ENCODE measurements at regions not wholly inside any gene's neighbourhood (a gene's known extent, or its start where the extent isn't known, plus 50 kb on each side); places are given as distances from the start of the nearest gene placed in this dataset.

- H3K9me3 ChIP-seq: no peaks in the 10 kb centered on the region
- intact Hi-C loops (cut with micrococcal nuclease; ENCODE audit: unreplicated experiment): no loop called here
- H3K4me3 Mint-ChIP-seq (ENCODE audit: unreplicated experiment): no peak overlapping the region
- no peak for DNase-seq
- H3K4me1 Mint-ChIP-seq (ENCODE audit: low read depth, unreplicated experiment): no peaks in the 10 kb centered on the region
- H3K27me3 ChIP-seq (replicated peaks; ENCODE audit: control insufficient read depth, insufficient read depth, low read length): no peaks in the 10 kb centered on the region
- no peaks in the 10 kb centered on the region for H3K36me3 Mint-ChIP-seq (ENCODE audit: insufficient read depth, unreplicated experiment)
- no peak overlapping the region for H3K4me3 ChIP-seq (ENCODE audit: low read depth, low read length)
- ChIA-PET POLR2A (no interaction called here), CTCF (no interaction called here)
- no peaks in the 10 kb centered on the region for H3K4me1 ChIP-seq
- peaks cover 12% of the 10 kb centered on the region for H3K9me3 Mint-ChIP-seq (ENCODE audit: unreplicated experiment)
- H3K27me3 Mint-ChIP-seq (ENCODE audit: insufficient read depth, unreplicated experiment): no peaks in the 10 kb centered on the region
- no peak for TF ChIP-seq CTCF (IDR thresholded peaks at IDR 0.05; ENCODE audit: insufficient read depth in 1 of 2, low read depth in 1 of 2, low read length in 1 of 2, severe bottlenecking in 1 of 2, unreplicated experiment in 1 of 2)
- H3K36me3 ChIP-seq (ENCODE audit: control insufficient read depth, insufficient read depth, low read length): no peaks in the 10 kb centered on the region
- no TSS peak for BruUV-seq (replicated peaks)
- no peak overlapping the region for H3K27ac Mint-ChIP-seq (ENCODE audit: unreplicated experiment)
Measured at GRCh38 chr10:9759596-9759995, 1258.1 kb upstream of the CELF2 start.

DNA sequence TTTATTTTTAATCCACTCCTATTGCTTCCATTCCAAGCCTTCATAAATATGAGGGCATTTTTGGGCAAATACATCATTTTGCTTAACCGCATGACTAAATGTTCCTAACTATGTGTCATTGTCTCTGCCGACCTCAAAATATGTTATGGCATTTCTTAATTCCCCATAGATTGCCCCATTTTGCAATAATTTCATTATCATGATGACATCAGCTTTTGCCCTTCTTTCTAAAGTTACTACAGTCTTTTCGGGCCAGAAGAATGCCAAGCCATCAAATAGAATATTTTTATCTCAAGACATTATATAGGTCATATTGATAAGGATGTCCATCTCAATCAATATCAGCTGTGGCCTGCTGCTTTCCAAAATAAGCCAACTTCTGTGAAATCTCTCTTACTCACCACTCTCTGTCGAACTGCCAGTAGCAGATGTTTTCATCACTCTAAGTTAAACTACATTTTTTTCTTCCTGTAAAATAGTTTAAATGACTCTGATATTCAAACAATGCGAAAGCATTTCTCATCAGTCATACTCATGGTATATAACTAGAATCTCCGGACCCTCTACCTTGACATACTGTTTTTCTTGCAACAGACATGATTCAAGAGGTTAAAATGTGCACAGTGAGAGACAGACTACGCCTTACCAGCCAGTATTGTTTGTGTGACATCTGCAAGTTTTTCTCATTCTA lies 1254.6 kb upstream of the CELF2 start:
- DNase-seq: no peak
- Mint-ChIP-seq H3K27me3 (ENCODE audit: insufficient read depth, unreplicated experiment) (no peaks in the 10 kb centered on the region), H3K4me1 (ENCODE audit: low read depth, unreplicated experiment) (no peaks in the 10 kb centered on the region), H3K27ac (ENCODE audit: unreplicated experiment) (no peak overlapping the region), H3K4me3 (ENCODE audit: unreplicated experiment) (no peak overlapping the region), H3K9me3 (ENCODE audit: unreplicated experiment) (peaks cover 12% of the 10 kb centered on the region), H3K36me3 (ENCODE audit: insufficient read depth, unreplicated experiment) (no peaks in the 10 kb centered on the region)
- ChIA-PET POLR2A (no interaction called here), CTCF (no interaction called here)
- TF ChIP-seq CTCF (IDR thresholded peaks at IDR 0.05; ENCODE audit: insufficient read depth in 1 of 2, low read depth in 1 of 2, low read length in 1 of 2, severe bottlenecking in 1 of 2, unreplicated experiment in 1 of 2): no peak
- Histone ChIP-seq H3K9me3 (no peaks in the 10 kb centered on the region; the same call in 1 of the 2 replicates), H3K4me3 (ENCODE audit: low read depth, low read length) (no peak overlapping the region), H3K4me1 (no peaks in the 10 kb centered on the region), H3K27me3 (replicated peaks; ENCODE audit: control insufficient read depth, insufficient read depth, low read length) (no peaks in the 10 kb centered on the region), H3K36me3 (ENCODE audit: control insufficient read depth, insufficient read depth, low read length) (no peaks in the 10 kb centered on the region)
- BruUV-seq (replicated peaks): no TSS peak
- intact Hi-C loops (cut with micrococcal nuclease; ENCODE audit: unreplicated experiment): loop anchor here (10.0 kb wide), 1 partner anchor 912 kb away; no protein-coding TSS in a partner anchor

GRCh38 chr10:9766762-9767161 lies 1250.9 kb upstream of the CELF2 start:
- no peaks in the 10 kb centered on the region for H3K36me3 ChIP-seq (ENCODE audit: control insufficient read depth, insufficient read depth, low read length)
- no peaks in the 10 kb centered on the region; the same call in 1 of the 2 replicates for H3K9me3 ChIP-seq
- Mint-ChIP-seq H3K9me3 (ENCODE audit: unreplicated experiment) (no peaks in the 10 kb centered on the region), H3K4me1 (ENCODE audit: low read depth, unreplicated experiment) (no peaks in the 10 kb centered on the region), H3K27me3 (ENCODE audit: insufficient read depth, unreplicated experiment) (no peaks in the 10 kb centered on the region), H3K4me3 (ENCODE audit: unreplicated experiment) (no peak overlapping the region), H3K36me3 (ENCODE audit: insufficient read depth, unreplicated experiment) (no peaks in the 10 kb centered on the region), H3K27ac (ENCODE audit: unreplicated experiment) (no peak overlapping the region)
- H3K4me1 ChIP-seq: no peaks in the 10 kb centered on the region
- no peak for TF ChIP-seq CTCF (IDR thresholded peaks at IDR 0.05; ENCODE audit: insufficient read depth in 1 of 2, low read depth in 1 of 2, low read length in 1 of 2, severe bottlenecking in 1 of 2, unreplicated experiment in 1 of 2)
- no TSS peak for BruUV-seq (replicated peaks)
- no peak overlapping the region for H3K4me3 ChIP-seq (ENCODE audit: low read depth, low read length)
- ChIA-PET POLR2A (no interaction called here), CTCF (no interaction called here)
- DNase-seq: peak in 1 of 2 experiments; percentile 35
- intact Hi-C loops (cut with micrococcal nuclease; ENCODE audit: unreplicated experiment): loop anchor here (1.0 to 10.0 kb wide), 3 partner anchors 98 to 908 kb away; no protein-coding TSS in a partner anchor
- no peaks in the 10 kb centered on the region for H3K27me3 ChIP-seq (replicated peaks; ENCODE audit: control insufficient read depth, insufficient read depth, low read length)
